ENCODE measurements at regions not wholly inside any gene's neighbourhood (a gene's known extent, or its start where the extent isn't known, plus 50 kb on each side); places are given as distances from the start of the nearest gene placed in this dataset.

DNA sequence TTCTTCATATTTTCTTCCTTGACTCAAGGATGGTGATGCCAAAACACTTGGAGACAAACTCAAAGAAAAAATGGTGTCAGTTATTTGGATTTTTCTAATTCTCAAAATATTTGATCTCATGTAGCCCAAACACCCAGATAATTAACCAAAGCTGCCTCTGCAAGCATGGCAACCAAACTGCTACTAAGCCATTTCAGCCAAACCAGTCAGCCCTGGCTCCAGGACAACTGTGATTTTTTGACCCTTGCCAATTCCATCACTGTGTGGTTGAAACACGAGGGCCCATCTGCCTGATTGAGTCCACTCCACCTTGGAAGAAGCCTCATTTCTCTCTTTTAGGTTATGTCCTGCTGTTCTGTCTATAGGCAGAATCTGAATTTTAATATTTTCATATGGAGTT lies 277.4 kb downstream of the BLID start:
- TF ChIP-seq, protein P1, sequence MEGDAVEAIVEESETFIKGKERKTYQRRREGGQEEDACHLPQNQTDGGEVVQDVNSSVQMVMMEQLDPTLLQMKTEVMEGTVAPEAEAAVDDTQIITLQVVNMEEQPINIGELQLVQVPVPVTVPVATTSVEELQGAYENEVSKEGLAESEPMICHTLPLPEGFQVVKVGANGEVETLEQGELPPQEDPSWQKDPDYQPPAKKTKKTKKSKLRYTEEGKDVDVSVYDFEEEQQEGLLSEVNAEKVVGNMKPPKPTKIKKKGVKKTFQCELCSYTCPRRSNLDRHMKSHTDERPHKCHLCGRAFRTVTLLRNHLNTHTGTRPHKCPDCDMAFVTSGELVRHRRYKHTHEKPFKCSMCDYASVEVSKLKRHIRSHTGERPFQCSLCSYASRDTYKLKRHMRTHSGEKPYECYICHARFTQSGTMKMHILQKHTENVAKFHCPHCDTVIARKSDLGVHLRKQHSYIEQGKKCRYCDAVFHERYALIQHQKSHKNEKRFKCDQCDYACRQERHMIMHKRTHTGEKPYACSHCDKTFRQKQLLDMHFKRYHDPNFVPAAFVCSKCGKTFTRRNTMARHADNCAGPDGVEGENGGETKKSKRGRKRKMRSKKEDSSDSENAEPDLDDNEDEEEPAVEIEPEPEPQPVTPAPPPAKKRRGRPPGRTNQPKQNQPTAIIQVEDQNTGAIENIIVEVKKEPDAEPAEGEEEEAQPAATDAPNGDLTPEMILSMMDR (IDR thresholded peaks at IDR 0.05): no peak
- no peak for TF ChIP-seq EZH2phosphoT487 (IDR thresholded peaks at IDR 0.05)
